IMR-90 (cell line): ENCODE measurements at regions not wholly inside any gene's neighbourhood (a gene's known extent, or its start where the extent isn't known, plus 50 kb on each side); places are given as distances from the start of the nearest gene placed in this dataset.

Experiments
- CEBPB ChIP-seq: IDR thresholded peaks from 2 replicates; pipeline ENCODE4 v1.6.1; 2012; ENCODE audit warnings: low read depth, low read length, improper control_type of control experiment
- CTCF ChIP-seq: conservative IDR thresholded peaks from 2 replicates; pipeline ENCODE4 v1.5.1; 2012; ENCODE audit warnings: mild to moderate bottlenecking, low read depth, low read length, improper control_type of control experiment
- ELK1 ChIP-seq: fragments of 150-350 bp; IDR thresholded peaks from 2 replicates; pipeline ENCODE4 v1.6.1; 2016; ENCODE audit warnings: low read depth, mild to moderate bottlenecking, low read length, moderate library complexity, borderline replicate concordance
- FOS ChIP-seq: fragments of 150-350 bp; IDR thresholded peaks from 2 replicates; pipeline ENCODE4 v1.6.1; 2016; ENCODE audit warnings: low read depth, low read length
- MXI1 ChIP-seq: IDR thresholded peaks from 2 replicates; pipeline ENCODE4 v1.6.1; 2012; ENCODE audit warnings: low read depth, mild to moderate bottlenecking, low read length, moderate library complexity, borderline replicate concordance
- POLR2A ChIP-seq: IDR thresholded peaks from 2 replicates; pipeline ENCODE4 v1.6.1; 2012; ENCODE audit warnings: mild to moderate bottlenecking, low read depth, low read length
- RAD21 ChIP-seq: IDR thresholded peaks from 2 replicates; pipeline ENCODE4 v1.6.1; 2012; ENCODE audit warnings: low read length, improper control_type of control experiment
- RFX5 ChIP-seq: IDR thresholded peaks from 2 replicates; pipeline ENCODE4 v1.8.0; 2012; ENCODE audit warnings: low read depth, mild to moderate bottlenecking, low read length, moderate library complexity
- SMC3 ChIP-seq: fragments of 150-350 bp; IDR thresholded peaks from 2 replicates; pipeline ENCODE4 v1.6.1; 2016; ENCODE audit warnings: low read depth, mild to moderate bottlenecking, antibody characterized with exemption, low read length, moderate library complexity

- TF ChIP-seq CTCF (no peak), RAD21 (no peak), ELK1 (no peak), POLR2A (no peak), MXI1 (no peak), FOS (no peak), RFX5 (no peak), CEBPB (no peak), SMC3 (no peak)
These were observed 536.5 kb upstream of the GRIA1 start for GRCh38 chr5:152953788-152954483.
